ENCODE measurements at regions not wholly inside any gene's neighbourhood (a gene's known extent, or its start where the extent isn't known, plus 50 kb on each side); places are given as distances from the start of the nearest gene placed in this dataset.

GRCh38 chr6:105790635-105791034 lies 295.5 kb upstream of the PRDM1 start:
- DNase-seq, result no peak
- H3K27me3 ChIP-seq (ENCODE audit: insufficient read depth, low read depth), result no peaks in the 10 kb centered on the region
- H3K9me2 ChIP-seq (ENCODE audit: insufficient read depth), result no peaks in the 10 kb centered on the region
- no peaks in the 10 kb centered on the region for H3K79me2 ChIP-seq (ENCODE audit: low read depth)
- no peaks in the 10 kb centered on the region for H4K20me1 ChIP-seq (ENCODE audit: insufficient read depth)
- peaks cover 27% of the 10 kb centered on the region for H3K4me1 ChIP-seq (replicated peaks; ENCODE audit: insufficient read depth)
- no TSS peak for BruUV-seq (replicated peaks)
- no peak overlapping the region for H3K4me3 ChIP-seq
- no peak overlapping the region for H2AFZ ChIP-seq
- H3F3A ChIP-seq (ENCODE audit: insufficient read depth, low read depth), result peaks cover 23% of the 10 kb centered on the region
- H3K4me2 ChIP-seq, result no peak overlapping the region
- H3K27ac ChIP-seq, result no peak overlapping the region
- H3K9me3 ChIP-seq (ENCODE audit: insufficient read depth, low read depth), result no peaks in the 10 kb centered on the region
- intact Hi-C loops (cut with micrococcal nuclease; ENCODE audit: unreplicated experiment), result loop anchor here (5.0 to 10.0 kb wide), 2 partner anchors 297 to 434 kb away; partner anchors contain the start of gene PRDM1
- POLR2A ChIA-PET (ENCODE audit: unreplicated experiment), result interaction anchor here (0.6 kb wide), 1 partner anchor 408 kb away, joined by 3 read pairs; no protein-coding TSS in a partner anchor
- CTCF ChIA-PET, result no interaction called here
- no peaks in the 10 kb centered on the region for H3K36me3 ChIP-seq (ENCODE audit: low read depth)
- TF ChIP-seq CTCF (conservative IDR thresholded peaks at IDR 0.05) (no peak), EZH2 (IDR thresholded peaks at IDR 0.05; ENCODE audit: low read depth) (no peak)

GRCh38 chr6:105789935-105790334 lies 296.2 kb upstream of the PRDM1 start:
- no peak for DNase-seq
- POLR2A ChIA-PET (ENCODE audit: unreplicated experiment), result no interaction called here
- no peak overlapping the region for H3K27ac ChIP-seq
- CTCF ChIA-PET, result no interaction called here
- peaks cover 16% of the 10 kb centered on the region for H3F3A ChIP-seq (ENCODE audit: insufficient read depth, low read depth)
- no peaks in the 10 kb centered on the region for H4K20me1 ChIP-seq (ENCODE audit: insufficient read depth)
- H3K36me3 ChIP-seq (ENCODE audit: low read depth), result no peaks in the 10 kb centered on the region
- H3K4me3 ChIP-seq, result no peak overlapping the region
- intact Hi-C loops (cut with micrococcal nuclease; ENCODE audit: unreplicated experiment), result loop anchor here (5.0 to 10.0 kb wide), 3 partner anchors 185 to 435 kb away; partner anchors contain the start of gene PRDM1
- no peaks in the 10 kb centered on the region for H3K79me2 ChIP-seq (ENCODE audit: low read depth)
- H2AFZ ChIP-seq, result no peak overlapping the region
- no TSS peak for BruUV-seq (replicated peaks)
- no peak for TF ChIP-seq EZH2 (IDR thresholded peaks at IDR 0.05; ENCODE audit: low read depth)
- TF ChIP-seq CTCF (conservative IDR thresholded peaks at IDR 0.05), result no peak
- H3K4me2 ChIP-seq, result no peak overlapping the region
- peaks cover 20% of the 10 kb centered on the region for H3K4me1 ChIP-seq (replicated peaks; ENCODE audit: insufficient read depth)
- no peaks in the 10 kb centered on the region for H3K9me3 ChIP-seq (ENCODE audit: insufficient read depth, low read depth)
- H3K27me3 ChIP-seq (ENCODE audit: insufficient read depth, low read depth), result no peaks in the 10 kb centered on the region
- H3K9me2 ChIP-seq (ENCODE audit: insufficient read depth), result no peaks in the 10 kb centered on the region

- no peak overlapping the region for H3K27ac ChIP-seq
- TF ChIP-seq CTCF (conservative IDR thresholded peaks at IDR 0.05) (no peak), EZH2 (IDR thresholded peaks at IDR 0.05; ENCODE audit: low read depth) (no peak)
- no peak overlapping the region for H3K4me3 ChIP-seq
- H4K20me1 ChIP-seq (ENCODE audit: insufficient read depth), result no peaks in the 10 kb centered on the region
- no peaks in the 10 kb centered on the region; the same call in 1 of the 2 replicates for H3K4me1 ChIP-seq (replicated peaks; ENCODE audit: insufficient read depth)
- no peaks in the 10 kb centered on the region for H3F3A ChIP-seq (ENCODE audit: insufficient read depth, low read depth)
- H3K9me2 ChIP-seq (ENCODE audit: insufficient read depth), result no peaks in the 10 kb centered on the region
- DNase-seq, result no peak
- BruUV-seq (replicated peaks), result no TSS peak
- no peak overlapping the region for H3K4me2 ChIP-seq
- H3K36me3 ChIP-seq (ENCODE audit: low read depth), result no peaks in the 10 kb centered on the region
- no peak overlapping the region for H2AFZ ChIP-seq
- ChIA-PET CTCF (no interaction called here), POLR2A (ENCODE audit: unreplicated experiment) (no interaction called here)
- H3K27me3 ChIP-seq (ENCODE audit: insufficient read depth, low read depth), result no peaks in the 10 kb centered on the region
- no peaks in the 10 kb centered on the region for H3K79me2 ChIP-seq (ENCODE audit: low read depth)
- intact Hi-C loops (cut with micrococcal nuclease; ENCODE audit: unreplicated experiment), result loop anchor here (10.0 kb wide), 1 partner anchor 183 kb away; no protein-coding TSS in a partner anchor
- no peaks in the 10 kb centered on the region for H3K9me3 ChIP-seq (ENCODE audit: insufficient read depth, low read depth)
Measured at GRCh38 chr6:105787747-105788146, 298.4 kb upstream of the PRDM1 start.

All from PC-9 (cell line).